B cell (primary cell): ENCODE measurements at regions not wholly inside any gene's neighbourhood (a gene's known extent, or its start where the extent isn't known, plus 50 kb on each side); places are given as distances from the start of the nearest gene placed in this dataset.

Source experiments
- ATAC-seq: fragments of 200-7000 bp; cut with Tn5 transposase; one replicate; pipeline ENCODE4 v1.10.0; 2021; ENCODE audit warnings: low read depth, mild to moderate bottlenecking, moderate number of reproducible peaks, moderate library complexity
- CTCF ChIA-PET: fragments of 350-600 bp; sonication (Branson Sonifier 250); formaldehyde crosslinking; loops from one replicate; lab custom pipeline; 2021; ENCODE audit warnings: antibody characterized with exemption, inconsistent platforms; lab: Charles Lee
- POLR2A ChIA-PET: fragments of 350-600 bp; sonication (Branson Sonifier 250); formaldehyde crosslinking; loops from one replicate; lab custom pipeline; 2021; ENCODE audit warnings: antibody characterized with exemption; lab: Charles Lee
- DNase-seq: peaks from one replicate; pipeline ENCODE4 v3.0.0; 2013
- H2AFZ ChIP-seq: 2 replicates; pipeline ENCODE4 v1.6.1; 2012; ENCODE audit warnings: mild to moderate bottlenecking, low read depth, low read length; ENCODE audit not compliant: insufficient read depth, poor library complexity, severe bottlenecking
- H3K27ac ChIP-seq, 2 donors: 1 replicate in 1 of 2; 2 replicates in 1 of 2; pipeline ENCODE4 v1.5.1; 2012 to 2013; ENCODE audit warnings: low read length in 2 of 2, mild to moderate bottlenecking in 2 of 2, moderate library complexity in 1 of 2
- H3K27me3 ChIP-seq, 4 experiments: fragments of 200-600 bp in 1 of 4; sonication (generic) in 1 of 4; replicated peaks in 1 of 4; 1 replicate in 2 of 4; 2 replicates in 2 of 4; pipeline versions ENCODE4 v1.6.1 to v1.7.0; 2013 to 2016; ENCODE audit warnings: low read length in 3 of 4, mild to moderate bottlenecking in 2 of 4, mixed read lengths in 1 of 4, moderate library complexity in 1 of 4; ENCODE audit not compliant: insufficient read depth in 4 of 4, control insufficient read depth in 3 of 4; ENCODE audit errors: control extremely low read depth in 1 of 4
- H3K36me3 ChIP-seq, 2 experiments: replicated peaks in 1 of 2; 1 replicate in 1 of 2; 2 replicates in 1 of 2; pipeline versions ENCODE4 v1.6.1 to v1.7.1; 2013; ENCODE audit warnings: low read length in 1 of 2; ENCODE audit not compliant: insufficient read depth in 2 of 2, control insufficient read depth in 1 of 2; ENCODE audit errors: control extremely low read depth in 1 of 2, extremely low read depth in 1 of 2
- H3K4me1 ChIP-seq, 2 donors: fragments of 200-600 bp in 1 of 2; sonication (generic) in 1 of 2; 1 replicate in 1 of 2; 2 replicates in 1 of 2; pipeline versions ENCODE4 v1.5.1 to v1.6.1; 2013 to 2017; ENCODE audit warnings: low read length in 2 of 2; ENCODE audit not compliant: control insufficient read depth in 2 of 2, insufficient read depth in 2 of 2
- H3K4me2 ChIP-seq: replicated peaks from 2 replicates; pipeline ENCODE3; 2012; ENCODE audit warnings: mild to moderate bottlenecking, low read depth, low read length; ENCODE audit not compliant: poor library complexity, severe bottlenecking
- H3K4me3 ChIP-seq, 5 experiments: fragments of 200-600 bp in 1 of 5; sonication (generic) in 1 of 5; 1 replicate in 3 of 5; 2 replicates in 2 of 5; pipeline versions ENCODE4 v1.5.1 to v1.7.0; 2011 to 2016; ENCODE audit warnings: low read length in 4 of 5, mild to moderate bottlenecking in 4 of 5, low read depth in 2 of 5, control low read depth in 1 of 5, moderate library complexity in 1 of 5; ENCODE audit not compliant: insufficient read depth in 1 of 5; ENCODE audit errors: control extremely low read depth in 1 of 5, extremely low read depth in 1 of 5
- H3K79me2 ChIP-seq: fragments of 200-600 bp; sonication (generic); one replicate; pipeline ENCODE4 v1.6.0; 2016; ENCODE audit warnings: low read length; ENCODE audit not compliant: control insufficient read depth, insufficient read depth
- H3K9ac ChIP-seq: fragments of 200-600 bp; sonication (generic); 2 replicates; pipeline ENCODE4 v1.6.1; 2017; ENCODE audit warnings: mild to moderate bottlenecking, low read length, moderate library complexity
- H3K9me3 ChIP-seq, 3 donors: one replicate each; pipeline versions ENCODE4 v1.6.1 to v1.7.1; 2013; ENCODE audit warnings: low read length in 2 of 3; ENCODE audit not compliant: control insufficient read depth in 2 of 3, insufficient read depth in 1 of 3; ENCODE audit errors: control extremely low read depth in 1 of 3
- H4K20me1 ChIP-seq: 2 replicates; pipeline ENCODE4 v1.6.0; 2012; ENCODE audit warnings: mild to moderate bottlenecking, low read length; ENCODE audit not compliant: insufficient read depth, control insufficient read depth, poor library complexity, severe bottlenecking
- H3K27ac Mint-ChIP-seq: one replicate; pipeline ENCODE4 v1.8.0; 2021; ENCODE audit warnings: mixed read lengths
- H3K27me3 Mint-ChIP-seq: one replicate; pipeline ENCODE4 v1.8.0; 2021; ENCODE audit warnings: mixed read lengths
- H3K4me1 Mint-ChIP-seq: one replicate; pipeline ENCODE4 v1.8.0; 2021; ENCODE audit warnings: mixed read lengths
- H3K4me3 Mint-ChIP-seq: one replicate; pipeline ENCODE4 v1.8.0; 2021; ENCODE audit warnings: mixed read lengths
- H3K9me3 Mint-ChIP-seq: one replicate; pipeline ENCODE4 v1.8.0; 2022; ENCODE audit warnings: mixed read lengths; ENCODE audit not compliant: insufficient read depth
- CTCF ChIP-seq: fragments of 200-600 bp; IDR thresholded peaks from one replicate; pipeline ENCODE4 v1.8.0; 2022; ENCODE audit warnings: antibody characterized with exemption, mild to moderate bottlenecking
- EZH2 ChIP-seq: IDR thresholded peaks from 2 replicates; pipeline ENCODE4 v1.6.1; 2012; ENCODE audit warnings: borderline replicate concordance, low read depth, mild to moderate bottlenecking, moderate library complexity, low read length; ENCODE audit not compliant: insufficient read depth, poor library complexity, severe bottlenecking
- WGBS: methylation state at CpG from one replicate; pipeline ENCODE4 v1.1.5; 2013; ENCODE audit warnings: missing lambda C conversion rate; ENCODE audit not compliant: insufficient coverage; 5-methylcytosine and 5-hydroxymethylcytosine counted together
- intact Hi-C: fragments of 100-400 bp; cut with micrococcal nuclease; formaldehyde crosslinking; loops from one replicate; pipeline ENCODE4 v1.10.0; 2022

GRCh38 chr5:2009986-2010914 lies 127.5 kb upstream of the IRX4 start:
- intact Hi-C loops, result no loop called here
- ATAC-seq, result no peak
- Mint-ChIP-seq H3K27ac (no peak overlapping the region), H3K4me3 (no peak overlapping the region), H3K9me3 (no peaks in the 10 kb centered on the region), H3K27me3 (no peaks in the 10 kb centered on the region), H3K4me1 (no peaks in the 10 kb centered on the region)
- no peak for DNase-seq
- Histone ChIP-seq H2AFZ (no peak overlapping the region), H3K9ac (no peak overlapping the region), H3K4me2 (no peak overlapping the region), H3K9me3 (peaks cover 0 to 9% (median 0%) of the 10 kb centered on the region in 3 donors), H4K20me1 (no peaks in the 10 kb centered on the region), H3K4me3 (no peak overlapping the region), H3K27ac (no peak overlapping the region), H3K79me2 (no peaks in the 10 kb centered on the region), H3K27me3 (no peaks in the 10 kb centered on the region), H3K4me1 (no peaks in the 10 kb centered on the region), H3K36me3 (no peaks in the 10 kb centered on the region)
- POLR2A ChIA-PET, result no interaction called here
- no peak for TF ChIP-seq EZH2
- TF ChIP-seq CTCF, result no peak
- CTCF ChIA-PET, result no interaction called here
- 84% methylated on average over 22 of the region's 22 CpGs for WGBS

GRCh38 chr5:2008851-2009629 lies 126.3 kb upstream of the IRX4 start:
- POLR2A ChIA-PET, result no interaction called here
- no peaks in the 10 kb centered on the region for H3K27me3 Mint-ChIP-seq
- H4K20me1 ChIP-seq, result no peaks in the 10 kb centered on the region

More at GRCh38 chr5:2008851-2009629, 126.3 kb upstream of the IRX4 start:
- Histone ChIP-seq H3K79me2 (no peaks in the 10 kb centered on the region), H3K36me3 (no peaks in the 10 kb centered on the region), H3K9ac (no peak overlapping the region), H3K4me2 (no peak overlapping the region), H3K4me3 (no peak overlapping the region), H3K27ac (no peak overlapping the region), H3K4me1 (no peaks in the 10 kb centered on the region), H3K9me3 (peaks cover 0 to 21% (median 0%) of the 10 kb centered on the region in 3 donors), H2AFZ (no peak overlapping the region), H3K27me3 (no peaks in the 10 kb centered on the region)
- CTCF ChIA-PET, result no interaction called here
- H3K27ac Mint-ChIP-seq, result no peak overlapping the region
- TF ChIP-seq CTCF, result no peak
- TF ChIP-seq EZH2, result no peak
- DNase-seq (no peak), ATAC-seq (no peak)
- no peak overlapping the region for H3K4me3 Mint-ChIP-seq
- H3K4me1 Mint-ChIP-seq, result no peaks in the 10 kb centered on the region
- intact Hi-C loops, result no loop called here
- 74% methylated on average over 11 of the region's 15 CpGs for WGBS
- H3K9me3 Mint-ChIP-seq, result no peaks in the 10 kb centered on the region
